ENCODE measurements at regions not wholly inside any gene's neighbourhood (a gene's known extent, or its start where the extent isn't known, plus 50 kb on each side); places are given as distances from the start of the nearest gene placed in this dataset.

GRCh38 chr2:575030-575726 lies 102.0 kb downstream of the TMEM18 start:
- Histone ChIP-seq H2AK5ac (ENCODE audit: low read length) (no peak overlapping the region), H2BK120ac (ENCODE audit: low read depth, low read length) (no peak overlapping the region), H3K23ac (ENCODE audit: low read length) (no peak overlapping the region), H3K27ac (ENCODE audit: low read depth, low read length) (no peak overlapping the region), H3K18ac (ENCODE audit: low read length) (no peak overlapping the region), H3K4ac (ENCODE audit: low read depth, low read length) (no peak overlapping the region), H4K8ac (ENCODE audit: low read depth, low read length) (no peak overlapping the region), H3K4me3 (ENCODE audit: low read length) (no peak overlapping the region), H2BK5ac (ENCODE audit: low read length) (no peak overlapping the region), H3K79me2 (ENCODE audit: control insufficient read depth, insufficient read depth, low read length) (no peaks in the 10 kb centered on the region), H3K79me1 (ENCODE audit: low read length) (no peaks in the 10 kb centered on the region), H2BK15ac (replicated peaks; ENCODE audit: low read depth) (no peak overlapping the region), H3K56ac (ENCODE audit: low read length) (no peak overlapping the region), H3K27me3 (ENCODE audit: insufficient read depth, low read length, poor library complexity) (no peaks in the 10 kb centered on the region), H4K5ac (ENCODE audit: low read length) (no peak overlapping the region), H3K4me1 (ENCODE audit: control insufficient read depth, low read depth, low read length) (no peaks in the 10 kb centered on the region), H3K36me3 (ENCODE audit: control insufficient read depth, insufficient read depth, low read length) (no peaks in the 10 kb centered on the region), H3K9ac (ENCODE audit: low read length) (no peak overlapping the region), H3K4me2 (ENCODE audit: low read length) (no peak overlapping the region)
- no peak for DNase-seq
- WGBS (ENCODE audit: extremely low coverage, insufficient coverage, low lambda C conversion rate) = no CpG with 5 or more reads among the region's 14 CpGs

- H2BK5ac ChIP-seq (ENCODE audit: low read length) = no peak overlapping the region
- no peak overlapping the region for H3K18ac ChIP-seq (ENCODE audit: low read length)
- no peak for DNase-seq
- no peak overlapping the region for H2BK120ac ChIP-seq (ENCODE audit: low read depth, low read length)
- no peak overlapping the region for H4K8ac ChIP-seq (ENCODE audit: low read depth, low read length)
- WGBS (ENCODE audit: extremely low coverage, insufficient coverage, low lambda C conversion rate) = no CpG with 5 or more reads among the region's 6 CpGs
- no peak overlapping the region for H2BK15ac ChIP-seq (replicated peaks; ENCODE audit: low read depth)
- no peaks in the 10 kb centered on the region for H3K27me3 ChIP-seq (ENCODE audit: insufficient read depth, low read length, poor library complexity)
- no peak overlapping the region for H3K4me2 ChIP-seq (ENCODE audit: low read length)
- no peak overlapping the region for H3K23ac ChIP-seq (ENCODE audit: low read length)
- no peaks in the 10 kb centered on the region for H3K4me1 ChIP-seq (ENCODE audit: control insufficient read depth, low read depth, low read length)
- no peaks in the 10 kb centered on the region for H3K79me2 ChIP-seq (ENCODE audit: control insufficient read depth, insufficient read depth, low read length)
- no peaks in the 10 kb centered on the region for H3K36me3 ChIP-seq (ENCODE audit: control insufficient read depth, insufficient read depth, low read length)
- no peak overlapping the region for H4K5ac ChIP-seq (ENCODE audit: low read length)
- no peak overlapping the region for H2AK5ac ChIP-seq (ENCODE audit: low read length)
- no peak overlapping the region for H3K9ac ChIP-seq (ENCODE audit: low read length)
- no peak overlapping the region for H3K4me3 ChIP-seq (ENCODE audit: low read length)
- H3K4ac ChIP-seq (ENCODE audit: low read depth, low read length) = no peak overlapping the region
- H3K56ac ChIP-seq (ENCODE audit: low read length) = no peak overlapping the region
- no peak overlapping the region for H3K27ac ChIP-seq (ENCODE audit: low read depth, low read length)
- H3K79me1 ChIP-seq (ENCODE audit: low read length) = no peaks in the 10 kb centered on the region
These were observed 103.3 kb downstream of the TMEM18 start for GRCh38 chr2:573805-574392.

GRCh38 chr2:573025-573424 lies 104.2 kb downstream of the TMEM18 start:
- Histone ChIP-seq H3K27ac (ENCODE audit: low read depth, low read length) (no peak overlapping the region), H3K56ac (ENCODE audit: low read length) (no peak overlapping the region), H3K4ac (ENCODE audit: low read depth, low read length) (no peak overlapping the region), H2BK15ac (replicated peaks; ENCODE audit: low read depth) (no peak overlapping the region), H3K36me3 (ENCODE audit: control insufficient read depth, insufficient read depth, low read length) (no peaks in the 10 kb centered on the region), H3K18ac (ENCODE audit: low read length) (no peak overlapping the region), H2BK5ac (ENCODE audit: low read length) (no peak overlapping the region), H3K27me3 (ENCODE audit: insufficient read depth, low read length, poor library complexity) (no peaks in the 10 kb centered on the region), H3K79me2 (ENCODE audit: control insufficient read depth, insufficient read depth, low read length) (no peaks in the 10 kb centered on the region), H2AK5ac (ENCODE audit: low read length) (no peak overlapping the region), H4K5ac (ENCODE audit: low read length) (no peak overlapping the region), H3K23ac (ENCODE audit: low read length) (no peak overlapping the region), H3K79me1 (ENCODE audit: low read length) (no peaks in the 10 kb centered on the region), H3K4me3 (ENCODE audit: low read length) (no peak overlapping the region), H3K4me1 (ENCODE audit: control insufficient read depth, low read depth, low read length) (no peaks in the 10 kb centered on the region), H3K4me2 (ENCODE audit: low read length) (no peak overlapping the region), H4K8ac (ENCODE audit: low read depth, low read length) (no peak overlapping the region), H3K9ac (ENCODE audit: low read length) (no peak overlapping the region), H2BK120ac (ENCODE audit: low read depth, low read length) (no peak overlapping the region)
- no CpG with 5 or more reads among the region's 9 CpGs for WGBS (ENCODE audit: extremely low coverage, insufficient coverage, low lambda C conversion rate)
- DNase-seq = no peak

- H3K79me2 ChIP-seq (ENCODE audit: control insufficient read depth, insufficient read depth, low read length) = no peaks in the 10 kb centered on the region
- H3K27me3 ChIP-seq (ENCODE audit: insufficient read depth, low read length, poor library complexity) = no peaks in the 10 kb centered on the region
- no peak overlapping the region for H3K4ac ChIP-seq (ENCODE audit: low read depth, low read length)
- no peak overlapping the region for H3K56ac ChIP-seq (ENCODE audit: low read length)
- H2BK15ac ChIP-seq (replicated peaks; ENCODE audit: low read depth) = no peak overlapping the region
- no peak overlapping the region for H2BK120ac ChIP-seq (ENCODE audit: low read depth, low read length)
- H2BK5ac ChIP-seq (ENCODE audit: low read length) = no peak overlapping the region
- no peak overlapping the region for H3K18ac ChIP-seq (ENCODE audit: low read length)
- no peaks in the 10 kb centered on the region for H3K36me3 ChIP-seq (ENCODE audit: control insufficient read depth, insufficient read depth, low read length)
- H4K8ac ChIP-seq (ENCODE audit: low read depth, low read length) = no peak overlapping the region
- WGBS (ENCODE audit: extremely low coverage, insufficient coverage, low lambda C conversion rate) = no CpG with 5 or more reads among the region's 3 CpGs
- H3K4me1 ChIP-seq (ENCODE audit: control insufficient read depth, low read depth, low read length) = no peaks in the 10 kb centered on the region
- H3K27ac ChIP-seq (ENCODE audit: low read depth, low read length) = no peak overlapping the region
- no peak overlapping the region for H4K5ac ChIP-seq (ENCODE audit: low read length)
- DNase-seq = no peak
- H3K79me1 ChIP-seq (ENCODE audit: low read length) = no peaks in the 10 kb centered on the region
- no peak overlapping the region for H2AK5ac ChIP-seq (ENCODE audit: low read length)
- H3K23ac ChIP-seq (ENCODE audit: low read length) = no peak overlapping the region
- no peak overlapping the region for H3K4me2 ChIP-seq (ENCODE audit: low read length)
- no peak overlapping the region for H3K4me3 ChIP-seq (ENCODE audit: low read length)
- H3K9ac ChIP-seq (ENCODE audit: low read length) = no peak overlapping the region
These were observed 107.5 kb downstream of the TMEM18 start for GRCh38 chr2:569681-570080.

- Histone ChIP-seq H4K5ac (ENCODE audit: low read length) (no peak overlapping the region), H3K9ac (ENCODE audit: low read length) (no peak overlapping the region), H2BK15ac (replicated peaks; ENCODE audit: low read depth) (no peak overlapping the region), H3K4me2 (ENCODE audit: low read length) (no peak overlapping the region), H3K27ac (ENCODE audit: low read depth, low read length) (no peak overlapping the region), H3K56ac (ENCODE audit: low read length) (no peak overlapping the region), H3K4me1 (ENCODE audit: control insufficient read depth, low read depth, low read length) (no peaks in the 10 kb centered on the region), H2BK120ac (ENCODE audit: low read depth, low read length) (no peak overlapping the region), H3K79me1 (ENCODE audit: low read length) (no peaks in the 10 kb centered on the region), H3K18ac (ENCODE audit: low read length) (no peak overlapping the region), H3K4ac (ENCODE audit: low read depth, low read length) (no peak overlapping the region), H4K8ac (ENCODE audit: low read depth, low read length) (no peak overlapping the region), H3K4me3 (ENCODE audit: low read length) (no peak overlapping the region), H2AK5ac (ENCODE audit: low read length) (no peak overlapping the region), H3K27me3 (ENCODE audit: insufficient read depth, low read length, poor library complexity) (no peaks in the 10 kb centered on the region), H2BK5ac (ENCODE audit: low read length) (no peak overlapping the region), H3K23ac (ENCODE audit: low read length) (no peak overlapping the region), H3K36me3 (ENCODE audit: control insufficient read depth, insufficient read depth, low read length) (no peaks in the 10 kb centered on the region), H3K79me2 (ENCODE audit: control insufficient read depth, insufficient read depth, low read length) (no peaks in the 10 kb centered on the region)
- DNase-seq = no peak
- WGBS (ENCODE audit: extremely low coverage, insufficient coverage, low lambda C conversion rate) = no CpG with 5 or more reads among the region's 4 CpGs
These were observed 108.5 kb downstream of the TMEM18 start for GRCh38 chr2:568639-569235.

Measured in mesendoderm (in vitro differentiated cells).